NCI-H748 (cell line): ENCODE measurements at regions not wholly inside any gene's neighbourhood (a gene's known extent, or its start where the extent isn't known, plus 50 kb on each side); places are given as distances from the start of the nearest gene placed in this dataset.

ENCODE experiments used
- DNase-seq: peaks from one replicate; lab custom pipeline; 2025; ENCODE audit not compliant: unreplicated experiment; lab: John Stamatoyannopoulos, UW

DNA sequence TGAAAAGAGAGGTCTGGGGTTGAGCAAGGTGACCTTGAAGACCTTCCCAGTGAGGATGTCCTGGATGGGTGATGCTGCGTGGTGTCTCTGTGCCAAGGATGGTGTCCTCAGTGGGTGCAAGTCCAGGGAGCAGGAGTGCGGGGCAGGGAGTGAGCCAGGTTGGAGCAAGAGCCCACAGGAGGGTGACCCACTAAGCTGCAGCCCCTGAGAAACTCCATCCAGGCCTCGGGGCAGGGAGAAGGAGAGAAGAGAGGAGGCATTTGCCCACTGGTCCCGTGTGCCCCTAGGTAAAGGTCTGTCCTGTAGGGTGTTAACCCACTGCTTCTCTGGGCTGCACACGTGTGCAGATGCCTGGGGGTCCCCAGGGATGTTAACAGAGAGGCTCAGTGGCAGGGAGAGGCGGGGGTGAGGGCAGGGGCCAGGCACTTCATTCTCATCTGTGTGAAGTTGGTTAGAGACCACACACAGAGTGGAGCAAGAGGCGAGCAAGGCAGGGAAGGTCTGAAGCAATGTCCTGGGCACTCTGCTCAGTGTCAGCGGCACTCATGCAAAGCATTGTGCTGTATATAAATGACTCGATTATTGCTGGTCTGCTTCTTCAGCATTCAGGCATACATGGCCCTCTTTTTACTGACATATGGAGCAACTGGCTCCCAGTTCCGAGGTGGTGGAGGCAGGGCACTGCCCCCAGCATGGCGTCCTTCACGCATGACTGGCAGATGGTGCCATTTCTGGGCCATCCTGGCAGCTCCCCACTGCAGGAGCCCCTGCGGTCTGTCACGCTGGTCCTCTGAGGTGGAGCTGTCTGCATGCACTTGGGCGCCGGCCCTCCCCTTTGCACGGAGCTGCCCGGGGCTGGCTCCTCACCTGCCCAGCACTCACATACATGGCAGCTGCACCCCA is 117.2 kb upstream of the HS6ST1 start:
- DNase-seq, result no peak

DNA sequence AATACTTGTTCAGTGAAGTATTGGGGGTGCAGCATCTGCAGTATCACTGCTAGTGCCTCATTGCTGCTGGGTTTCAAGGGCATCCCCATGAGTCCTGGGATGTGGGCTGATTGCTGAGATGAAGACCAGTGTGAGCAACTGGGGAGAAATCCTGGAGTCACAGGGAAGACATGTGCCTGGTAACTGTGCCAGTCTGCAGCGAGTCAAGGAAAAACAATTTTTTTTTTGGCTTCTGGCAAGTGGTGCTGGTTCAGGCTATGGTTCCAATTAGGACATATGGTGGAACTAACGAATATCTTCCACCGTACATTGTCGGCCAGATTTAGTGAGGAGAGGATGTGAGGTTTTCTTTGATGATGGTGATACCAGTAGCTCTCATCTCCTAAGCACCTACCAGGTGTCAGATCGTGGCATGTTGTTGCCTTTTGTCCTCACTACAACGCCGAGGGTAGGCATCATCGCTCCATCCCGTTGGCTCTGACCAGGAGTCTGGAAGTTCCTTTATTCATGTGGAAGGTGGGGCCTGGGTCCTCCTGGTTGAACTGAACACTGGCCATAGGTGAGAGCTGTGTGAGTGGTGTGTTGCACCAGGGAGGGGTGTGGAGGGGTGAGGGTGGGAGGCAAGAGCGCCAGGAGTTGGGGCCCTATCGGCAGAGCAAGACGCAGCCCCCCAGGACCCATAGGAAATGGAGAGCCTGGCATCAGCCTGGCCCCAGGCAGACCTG is 118.0 kb upstream of the HS6ST1 start:
- DNase-seq, result no peak

DNA sequence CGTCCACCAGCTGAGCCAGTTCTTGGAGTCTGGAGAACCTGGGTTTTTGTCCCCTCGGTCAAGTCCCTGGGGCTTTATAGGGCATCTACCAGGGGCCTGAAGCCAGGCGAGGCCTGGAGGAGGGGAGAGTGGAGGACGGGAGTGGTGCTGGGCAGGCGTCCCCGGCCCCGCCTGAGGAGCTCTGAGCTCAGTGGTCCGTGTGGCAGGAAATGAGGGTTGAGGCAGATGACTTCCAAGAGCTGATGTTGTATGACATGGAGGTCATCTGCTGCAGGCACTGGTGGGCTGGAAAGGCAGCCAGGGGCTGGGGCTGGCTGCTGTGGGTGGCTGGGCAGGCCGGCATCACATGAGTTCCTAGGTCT is 118.5 kb upstream of the HS6ST1 start:
- no peak for DNase-seq

GRCh38 chr2:128438091-128438490 is 119.4 kb upstream of the HS6ST1 start:
- no peak for DNase-seq

DNA sequence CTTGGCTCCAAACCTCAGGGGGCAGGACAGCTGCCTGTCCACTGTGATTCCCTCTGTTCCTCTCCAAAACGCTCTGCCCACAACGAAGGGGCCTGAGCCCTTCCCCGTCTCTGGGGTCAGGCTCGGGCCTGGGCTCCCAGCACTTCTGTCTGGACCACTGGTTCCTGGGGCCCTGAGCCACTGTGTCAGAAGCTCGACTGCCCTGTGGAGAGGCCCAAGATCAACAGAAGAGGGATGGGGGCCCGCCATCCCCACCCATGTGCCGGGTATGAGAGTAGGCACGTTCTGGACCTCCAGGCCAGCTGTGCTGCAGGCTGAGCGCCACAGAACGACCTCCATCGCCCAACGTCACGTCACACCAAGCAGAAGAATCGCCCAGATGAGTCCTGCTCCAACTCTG is 119.9 kb upstream of the HS6ST1 start:
- no peak for DNase-seq

DNA sequence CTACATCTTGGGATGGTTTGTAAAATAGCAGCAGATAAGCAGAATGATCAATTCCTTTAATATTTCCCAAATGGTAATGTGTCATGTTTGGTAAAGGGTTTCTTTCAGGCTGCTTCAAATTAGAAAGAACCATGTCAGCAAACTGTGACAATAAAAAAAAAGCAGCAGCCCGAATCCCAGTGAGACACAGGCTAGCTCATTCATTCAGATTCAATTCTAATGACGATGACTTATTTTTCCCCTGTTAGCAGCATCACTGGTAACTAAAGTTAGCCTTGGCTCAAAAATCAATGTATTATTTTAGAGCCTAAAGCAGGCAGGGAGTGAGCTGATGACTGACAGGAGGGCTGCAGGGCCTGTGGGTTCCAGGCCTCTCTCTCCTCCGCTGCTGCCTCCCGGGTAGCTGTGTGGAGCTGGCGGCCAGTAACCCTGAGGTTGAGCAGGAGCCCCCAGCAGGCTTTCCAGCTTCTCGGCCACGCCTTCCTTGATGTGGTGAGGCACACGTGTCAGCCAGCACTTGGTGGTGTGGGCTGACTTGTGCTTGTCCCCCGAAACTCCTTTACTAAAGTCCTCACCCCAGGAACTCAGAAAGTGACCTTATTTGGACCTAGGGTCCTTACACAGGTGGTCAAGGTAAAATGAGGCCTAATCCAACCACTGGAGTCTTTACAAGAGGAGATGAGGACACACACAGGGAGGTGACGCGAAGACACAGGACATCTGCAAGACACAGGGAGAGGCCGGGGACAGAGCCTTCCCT is 120.5 kb upstream of the HS6ST1 start:
- DNase-seq, result no peak

DNA sequence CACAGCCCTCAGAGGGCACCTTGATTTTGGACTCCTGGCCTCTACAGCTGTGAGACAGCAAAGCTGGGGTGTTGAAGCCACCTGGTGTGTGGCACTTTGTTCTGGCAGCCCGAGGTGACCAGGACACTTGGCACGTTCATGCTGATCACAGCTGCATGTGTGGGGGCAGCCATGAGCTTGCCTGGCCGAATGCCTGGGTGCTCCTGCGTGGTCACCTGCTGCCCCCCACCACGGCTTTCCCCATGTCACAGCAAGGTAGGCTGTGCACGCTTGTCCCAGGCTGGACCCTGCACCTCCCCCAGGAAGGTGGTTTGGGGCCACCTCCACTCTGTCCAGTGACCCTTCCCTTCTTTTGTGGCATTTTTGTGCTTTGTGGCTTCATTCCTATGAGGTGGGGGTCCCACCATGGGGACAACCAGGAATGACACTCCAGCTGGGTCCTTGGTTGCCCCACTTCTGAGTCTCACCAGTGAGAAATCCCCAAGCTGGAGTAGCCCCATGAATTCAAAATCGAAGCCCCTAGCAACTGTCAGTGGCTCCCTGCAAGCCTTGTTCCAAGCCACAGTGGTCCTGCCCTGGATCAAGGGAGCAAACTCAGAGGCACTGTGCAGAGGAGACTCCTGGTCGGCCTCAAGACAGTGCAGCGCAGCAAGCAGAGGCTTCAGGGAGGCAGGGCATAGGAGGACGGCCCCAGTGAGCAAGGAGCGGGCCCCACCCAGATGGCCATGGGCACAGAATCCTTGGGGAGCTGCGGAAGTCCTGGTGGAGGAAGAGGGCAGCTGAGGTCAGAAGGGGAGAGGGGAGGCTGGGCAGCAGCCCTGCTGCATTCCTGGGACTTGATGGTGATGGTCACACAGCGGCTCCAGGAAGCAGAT is 121.4 kb upstream of the HS6ST1 start:
- no peak for DNase-seq

- no peak for DNase-seq
Observed at GRCh38 chr2:128440666-128441340, 122.1 kb upstream of the HS6ST1 start.

- DNase-seq, result no peak
Observed at GRCh38 chr2:128441341-128442052, 122.8 kb upstream of the HS6ST1 start.

DNA sequence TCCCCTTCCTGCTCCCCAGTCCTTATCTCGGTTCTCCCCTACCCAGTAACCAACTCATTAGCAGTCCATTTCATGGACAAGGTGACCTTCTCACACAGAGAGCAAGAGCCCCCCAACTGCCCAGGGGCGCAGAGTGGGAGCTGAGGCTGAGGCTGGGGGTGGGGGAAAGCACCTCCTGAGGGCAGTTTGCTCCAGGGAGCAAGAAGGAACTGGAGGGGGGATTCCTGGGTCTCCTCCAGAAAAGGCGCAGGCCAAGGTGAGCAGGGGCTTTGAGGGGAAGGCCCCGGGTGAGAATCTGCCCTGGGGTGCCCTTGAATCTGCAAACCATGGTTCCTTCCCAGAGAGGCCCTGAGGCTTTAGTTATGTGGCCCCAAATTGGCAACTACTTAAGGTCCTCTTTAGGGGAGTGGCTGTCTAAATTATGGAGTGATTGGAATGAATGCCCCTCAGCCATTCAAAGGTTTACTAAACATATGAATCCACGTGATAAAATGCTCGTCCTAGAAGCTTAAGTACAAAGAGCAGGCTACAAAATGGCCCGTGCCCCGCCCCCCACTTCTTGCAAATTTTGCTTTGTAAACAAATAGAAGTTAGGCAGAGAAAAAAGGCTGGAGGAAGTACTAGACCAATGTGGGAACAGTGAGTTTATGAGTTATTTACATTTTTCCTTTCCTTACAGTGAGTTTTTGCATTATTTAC is 123.5 kb upstream of the HS6ST1 start:
- peak; percentile 28 for DNase-seq

- no peak for DNase-seq
Observed at GRCh38 chr2:128442891-128443302, 124.2 kb upstream of the HS6ST1 start.

GRCh38 chr2:128444121-128444771 is 125.6 kb upstream of the HS6ST1 start:
- no peak for DNase-seq

- DNase-seq, result no peak
Observed at GRCh38 chr2:128444816-128445522, 126.3 kb upstream of the HS6ST1 start.

GRCh38 chr2:128445523-128445900 is 126.8 kb upstream of the HS6ST1 start:
- no peak for DNase-seq

GRCh38 chr2:128446049-128446873 is 127.6 kb upstream of the HS6ST1 start:
- no peak for DNase-seq

GRCh38 chr2:128446874-128447537 is 128.3 kb upstream of the HS6ST1 start:
- DNase-seq, result no peak
